K562 (cell line): ENCODE measurements at regions not wholly inside any gene's neighbourhood (a gene's known extent, or its start where the extent isn't known, plus 50 kb on each side); places are given as distances from the start of the nearest gene placed in this dataset.

Experiments
- ATAC-seq: fragments of 200-7000 bp; cut with Tn5 transposase; 3 replicates; pipeline ENCODE4 v1.9.1; 2020; ENCODE audit warnings: moderate library complexity
- BruUV-seq: library from RNA; stranded (reverse); fragments of 400-500 nt; replicated peaks from 2 replicates; lab custom pipeline; 2021; lab: Mats Ljungman, UMichigan
- CTCF ChIA-PET: fragments of 300-600 bp; formaldehyde crosslinking; extraction: SDS; loops from one replicate; lab custom pipeline; 2021; ENCODE audit warnings: low intra/inter-chr PET ratio; lab: Yijun Ruan, JAX
- POLR2A ChIA-PET: fragments of 300-600, 350-650 bp; sonication (Branson Sonifier 250); formaldehyde crosslinking; extraction: SDS; loops from one replicate; lab custom pipeline; 2021; ENCODE audit warnings: antibody characterized with exemption, inconsistent platforms; lab: Yijun Ruan, JAX
- DNase-seq, 4 experiments: peaks; one replicate each; pipeline versions ENCODE4 v3.0.0 to v3.0.0-alpha.2; 2011 to 2018; ENCODE audit warnings: low spot score in 3 of 4, mixed read lengths in 3 of 4; ENCODE audit errors: extremely low read depth in 1 of 4
- FAIRE-seq: peaks from 2 replicates; lab custom pipeline; 2011; peaks lifted over from hg19 to GRCh38; lab: Jason Lieb, UNC
- H2AFZ ChIP-seq: 2 replicates; pipeline ENCODE4 v1.6.0; 2011; ENCODE audit warnings: low read depth, low read length, control low read depth, inconsistent platforms
- H3K27ac ChIP-seq: fragments of 200-600 bp; 3 replicates; pipeline ENCODE4 v1.8.0; 2011; ENCODE audit warnings: low read depth, mild to moderate bottlenecking, control low read depth, inconsistent platforms, low read length, moderate library complexity, mixed read lengths; ENCODE audit errors: extremely low read depth
- H3K27me3 ChIP-seq, 2 experiments: fragments of 300-600 bp in 1 of 2; 2 replicates in 1 of 2; 3 replicates in 1 of 2; pipeline versions ENCODE4 v1.6.0 to v1.8.0; 2011; ENCODE audit warnings: inconsistent platforms in 2 of 2, low read length in 2 of 2, mild to moderate bottlenecking in 1 of 2, mixed read lengths in 1 of 2, moderate library complexity in 1 of 2; ENCODE audit not compliant: control insufficient read depth in 2 of 2, insufficient read depth in 2 of 2
- H3K36me3 ChIP-seq: fragments of 300-600 bp; 3 replicates; pipeline ENCODE4 v1.8.0; 2011; ENCODE audit warnings: mild to moderate bottlenecking, low read length, inconsistent platforms; ENCODE audit not compliant: control insufficient read depth, insufficient read depth
- H3K4me1 ChIP-seq, 2 experiments: fragments of 200-600 bp in 1 of 2; replicated peaks in 1 of 2; 2 replicates in 1 of 2; 3 replicates in 1 of 2; pipeline versions ENCODE4 v1.5.1 to v1.8.0; 2011; ENCODE audit warnings: inconsistent platforms in 2 of 2, low read length in 2 of 2, mild to moderate bottlenecking in 1 of 2, mixed read lengths in 1 of 2, moderate library complexity in 1 of 2; ENCODE audit not compliant: control insufficient read depth in 2 of 2, insufficient read depth in 2 of 2
- H3K4me2 ChIP-seq: 2 replicates; pipeline ENCODE4 v1.6.1; 2011; ENCODE audit warnings: low read length, control low read depth, inconsistent platforms, mixed read lengths; ENCODE audit not compliant: insufficient read depth
- H3K4me3 ChIP-seq: fragments of 200-600 bp; sonication (generic), shearing (Covaris generic); 2 replicates; pipeline ENCODE4 v1.5.1; 2016; ENCODE audit warnings: control low read depth, inconsistent platforms
- H3K79me2 ChIP-seq: fragments of 200-600 bp; 3 replicates; pipeline ENCODE4 v1.8.0; 2011; ENCODE audit warnings: low read length, inconsistent platforms; ENCODE audit not compliant: control insufficient read depth, insufficient read depth
- H3K9ac ChIP-seq, 2 experiments: 2 replicates each; pipeline versions ENCODE4 v1.6.0 to v1.6.1; 2011; ENCODE audit warnings: low read depth in 2 of 2, low read length in 2 of 2, control low read depth in 1 of 2, inconsistent platforms in 1 of 2, mild to moderate bottlenecking in 1 of 2, mixed read lengths in 1 of 2; ENCODE audit not compliant: insufficient read depth in 1 of 2
- H3K9me1 ChIP-seq: one replicate; pipeline ENCODE4 v1.6.0; 2011; ENCODE audit warnings: inconsistent platforms, mild to moderate bottlenecking, low read length, moderate library complexity; ENCODE audit not compliant: control insufficient read depth, insufficient read depth
- H3K9me3 ChIP-seq: replicated peaks from 2 replicates; pipeline ENCODE4 v1.5.1; 2011; ENCODE audit warnings: low read depth, low read length, inconsistent platforms; ENCODE audit not compliant: control insufficient read depth, insufficient read depth
- H4K20me1 ChIP-seq: replicated peaks from 2 replicates; pipeline ENCODE4 v1.6.1; 2011; ENCODE audit warnings: low read length, inconsistent platforms, mixed read lengths; ENCODE audit not compliant: control insufficient read depth, insufficient read depth
- BRD4 ChIP-seq: fragments of 200-600 bp; sonication (generic); IDR thresholded peaks from 2 replicates; pipeline ENCODE4 v1.6.1; 2017; ENCODE audit warnings: inconsistent platforms
- FOXJ3 ChIP-seq: sonication (generic); formaldehyde crosslinking; IDR thresholded peaks from 2 replicates; pipeline ENCODE4 v1.4.0; 2020; ENCODE audit warnings: mild to moderate bottlenecking, missing genetic modification reagents
- HINFP ChIP-seq: fragments of 450-650 bp; conservative IDR thresholded peaks from 2 replicates; pipeline ENCODE4 v1.6.1; 2016; ENCODE audit warnings: missing genetic modification characterization, low read depth, mild to moderate bottlenecking, control low read depth, missing compliant biosample characterization
- NKRF ChIP-seq: fragments of 450-650 bp; IDR thresholded peaks from 2 replicates; pipeline ENCODE4 v1.6.1; 2016; ENCODE audit warnings: borderline replicate concordance
- OTX1 ChIP-seq: fragments of 450-650 bp; formaldehyde crosslinking; IDR thresholded peaks from 2 replicates; pipeline ENCODE4 v1.4.0; 2022; ENCODE audit warnings: mild to moderate bottlenecking
- RBM22 ChIP-seq: fragments of 200-400 bp; formaldehyde crosslinking; IDR thresholded peaks from 2 replicates; pipeline ENCODE4 v1.6.1; 2018; ENCODE audit warnings: low read length, low read depth; ENCODE audit not compliant: poor library complexity, severe bottlenecking
- TOE1 ChIP-seq, 2 experiments: fragments of 450-650 bp in 1 of 2; sonication (generic) in 1 of 2; formaldehyde crosslinking in 1 of 2; IDR thresholded peaks; 2 replicates each; pipeline versions ENCODE4 v1.7.1 to v1.8.0; 2016 to 2022; ENCODE audit warnings: borderline replicate concordance in 2 of 2, mild to moderate bottlenecking in 2 of 2, antibody characterized with exemption in 1 of 2, inconsistent platforms in 1 of 2, low read depth in 1 of 2, missing genetic modification reagents in 1 of 2, moderate library complexity in 1 of 2
- U2AF2 ChIP-seq: fragments of 200-400 bp; formaldehyde crosslinking; optimal IDR thresholded peaks from 2 replicates; pipeline ENCODE3; 2017; ENCODE audit warnings: low read depth, mild to moderate bottlenecking, low read length
- ZBTB2 ChIP-seq: fragments of 450-650 bp; IDR thresholded peaks from 2 replicates; pipeline ENCODE4 v1.6.1; 2016; ENCODE audit warnings: antibody characterized with exemption
- ZNF76 ChIP-seq: fragments of 250-450 bp; sonication (Bioruptor Pico); IDR thresholded peaks from 2 replicates; pipeline ENCODE4 v1.4.0; 2020; ENCODE audit warnings: mild to moderate bottlenecking, moderate library complexity, borderline replicate concordance
- WGBS: fragments of 100-300 bp; shearing (Covaris generic); methylation state at CpG from one replicate; pipeline ENCODE4 v1.1.6; 2016; ENCODE audit warnings: low coverage, mixed read lengths; ENCODE audit not compliant: insufficient coverage; ENCODE audit errors: missing lambda C conversion rate; 5-methylcytosine and 5-hydroxymethylcytosine counted together
- in situ Hi-C: fragments of 300-500 bp; cut with MboI; formaldehyde crosslinking; loops from 4 replicates; pipeline ENCODE4 v1.15.0; 2018; ENCODE audit warnings: inconsistent platforms, mixed read lengths
- intact Hi-C: fragments of 100-400 bp; cut with micrococcal nuclease; formaldehyde crosslinking; loops from 2 replicates; pipeline ENCODE4 v1.14.2; 2022
- TF ChIP-seq, protein P1 (sequence below): fragments of 450-650 bp; formaldehyde crosslinking; IDR thresholded peaks from 2 replicates; pipeline ENCODE4 v1.4.0; 2020; ENCODE audit warnings: mild to moderate bottlenecking, moderate library complexity

DNA sequence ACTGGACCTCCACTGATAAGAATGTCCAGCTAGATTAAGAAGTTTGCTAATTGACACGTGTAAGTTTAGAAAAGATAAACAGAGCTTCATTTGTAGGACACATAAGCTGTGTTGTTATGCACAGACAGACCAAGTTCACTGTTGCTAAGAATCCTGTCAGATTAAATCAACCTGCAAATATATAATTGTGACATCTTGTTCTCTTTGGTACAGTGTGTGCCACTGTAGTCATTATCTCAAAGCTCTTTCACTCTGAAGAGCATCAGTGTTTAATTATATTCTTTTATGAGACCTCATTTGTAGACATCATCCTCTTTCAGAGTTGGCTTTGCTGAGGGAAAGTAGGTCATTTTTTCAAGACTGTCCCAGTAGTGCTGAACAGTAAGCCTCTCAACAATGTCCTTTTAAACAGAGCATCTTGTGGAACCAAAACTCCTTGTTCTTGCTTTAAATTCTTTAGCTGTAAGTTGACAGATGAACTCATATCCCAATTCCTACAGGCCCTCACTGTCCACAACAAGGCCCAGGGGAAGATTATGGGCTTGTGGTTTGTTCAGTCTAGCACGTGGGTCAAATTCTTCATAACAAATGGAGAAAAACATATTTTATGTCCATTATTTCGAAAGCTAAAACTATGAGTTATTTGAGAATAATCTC lies 252.4 kb downstream of the HDGFL1 start:
- no peak for FAIRE-seq
- BruUV-seq = no TSS peak
- CTCF ChIA-PET = no interaction called here

More for the DNA sequence above, 252.4 kb downstream of the HDGFL1 start:
- Histone ChIP-seq H3K4me1 (no peaks in the 10 kb centered on the region), H3K27me3 (no peaks in the 10 kb centered on the region), H3K9ac (no peak overlapping the region), H3K36me3 (no peaks in the 10 kb centered on the region), H3K27ac (no peak overlapping the region), H3K4me2 (no peak overlapping the region), H3K79me2 (no peaks in the 10 kb centered on the region), H3K9me1 (no peaks in the 10 kb centered on the region), H3K9me3 (no peaks in the 10 kb centered on the region), H3K4me3 (no peak overlapping the region), H4K20me1 (no peaks in the 10 kb centered on the region), H2AFZ (no peak overlapping the region)
- POLR2A ChIA-PET = no interaction called here
- intact Hi-C loops = no loop called here
- 0% methylated on average over 3 of the region's 3 CpGs for WGBS
- no peak for DNase-seq
- in situ Hi-C loops = no loop called here
- no peak for ATAC-seq
- TF ChIP-seq OTX1 (CRISPR knock-in tag) (no peak), BRD4 (no peak), ZNF76 (CRISPR knock-in tag) (no peak), HINFP (tag) (no peak), ZBTB2 (no peak), U2AF2 (no peak), FOXJ3 (CRISPR knock-in tag) (no peak), TOE1 (IDR thresholded peaks at IDR 0.05; ENCODE audit: borderline replicate concordance) (no peak), TOE1 (CRISPR knock-in tag; IDR thresholded peaks at IDR 0.05; ENCODE audit: borderline replicate concordance, low read depth) (no peak), NKRF (no peak), RBM22 (no peak)
- TF ChIP-seq, protein P1, sequence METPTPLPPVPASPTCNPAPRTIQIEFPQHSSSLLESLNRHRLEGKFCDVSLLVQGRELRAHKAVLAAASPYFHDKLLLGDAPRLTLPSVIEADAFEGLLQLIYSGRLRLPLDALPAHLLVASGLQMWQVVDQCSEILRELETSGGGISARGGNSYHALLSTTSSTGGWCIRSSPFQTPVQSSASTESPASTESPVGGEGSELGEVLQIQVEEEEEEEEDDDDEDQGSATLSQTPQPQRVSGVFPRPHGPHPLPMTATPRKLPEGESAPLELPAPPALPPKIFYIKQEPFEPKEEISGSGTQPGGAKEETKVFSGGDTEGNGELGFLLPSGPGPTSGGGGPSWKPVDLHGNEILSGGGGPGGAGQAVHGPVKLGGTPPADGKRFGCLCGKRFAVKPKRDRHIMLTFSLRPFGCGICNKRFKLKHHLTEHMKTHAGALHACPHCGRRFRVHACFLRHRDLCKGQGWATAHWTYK (CRISPR knock-in tag) = no peak
